HG03064 (cell line): ENCODE measurements at regions not wholly inside any gene's neighbourhood (a gene's known extent, or its start where the extent isn't known, plus 50 kb on each side); places are given as distances from the start of the nearest gene placed in this dataset.
"Not testable (repeated sequence)": the region's sequence is repeated elsewhere in the genome, so short reads cannot be mapped to it uniquely, and the experiment has no call there.

Experiments
- ATAC-seq: cut with Tn5 transposase; IDR thresholded peaks from one replicate; pipeline ENCODE4 v1.9.1; 2021; ENCODE audit warnings: low read depth; ENCODE audit not compliant: unreplicated experiment

DNA sequence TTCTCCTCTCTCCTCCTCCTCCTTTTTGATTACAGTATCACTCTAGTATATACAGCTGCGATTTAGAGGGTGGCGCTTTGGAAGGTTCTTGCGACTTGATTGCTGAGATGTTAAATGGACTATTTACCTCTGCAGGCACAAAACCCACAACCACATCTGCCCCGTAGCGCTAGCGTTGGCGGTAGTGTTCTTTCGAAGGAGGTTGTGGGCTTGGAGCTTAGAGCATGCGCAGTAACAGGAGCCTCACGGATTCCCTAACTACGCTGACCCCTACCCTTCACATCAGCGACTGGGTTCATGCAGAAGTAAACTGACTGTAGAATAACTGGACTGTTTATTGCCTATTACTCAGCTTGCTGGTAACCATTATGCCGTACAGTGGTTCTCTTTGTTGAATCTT is 58.0 kb downstream of the CGGBP1 start:
- ATAC-seq, result no peak

DNA sequence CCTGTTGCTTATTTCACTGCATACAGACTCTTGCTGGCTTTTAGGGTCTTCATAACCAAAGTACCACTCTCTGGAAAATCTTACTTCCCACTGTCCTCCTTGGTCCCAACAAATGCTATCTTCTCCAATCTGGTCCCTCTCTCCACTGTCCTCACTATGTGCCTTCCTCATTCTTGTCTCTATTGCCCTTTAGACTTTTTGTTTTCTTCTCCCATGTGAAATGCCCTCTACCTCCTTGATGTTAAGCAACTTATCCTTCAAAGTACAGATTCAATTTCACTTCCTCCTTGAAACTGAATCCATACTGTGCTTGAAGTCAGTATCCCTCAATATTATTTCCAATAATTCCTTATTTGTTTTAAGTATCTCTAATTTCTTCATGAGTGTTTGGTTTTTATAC is 60.8 kb downstream of the CGGBP1 start:
- no peak for ATAC-seq

DNA sequence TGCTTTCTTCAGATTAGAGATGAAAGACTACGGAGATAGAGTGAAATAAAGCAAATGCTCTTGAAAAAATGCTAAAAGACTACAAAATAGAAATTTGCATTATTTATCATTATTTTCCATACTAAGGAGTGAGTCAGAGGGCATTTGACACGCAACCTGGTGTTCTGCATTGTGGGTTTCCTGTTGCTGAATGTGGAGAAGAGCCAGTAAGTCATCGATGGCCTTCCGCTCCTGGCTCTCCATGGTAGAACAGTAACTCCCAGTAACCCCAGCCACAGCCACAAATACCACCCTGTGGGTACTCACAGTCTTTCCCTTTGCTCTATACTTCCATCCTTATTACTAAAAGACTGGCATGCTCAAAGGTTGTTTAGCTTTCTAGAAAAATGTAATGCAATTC is 61.5 kb downstream of the CGGBP1 start:
- peak; percentile 80 for ATAC-seq

DNA sequence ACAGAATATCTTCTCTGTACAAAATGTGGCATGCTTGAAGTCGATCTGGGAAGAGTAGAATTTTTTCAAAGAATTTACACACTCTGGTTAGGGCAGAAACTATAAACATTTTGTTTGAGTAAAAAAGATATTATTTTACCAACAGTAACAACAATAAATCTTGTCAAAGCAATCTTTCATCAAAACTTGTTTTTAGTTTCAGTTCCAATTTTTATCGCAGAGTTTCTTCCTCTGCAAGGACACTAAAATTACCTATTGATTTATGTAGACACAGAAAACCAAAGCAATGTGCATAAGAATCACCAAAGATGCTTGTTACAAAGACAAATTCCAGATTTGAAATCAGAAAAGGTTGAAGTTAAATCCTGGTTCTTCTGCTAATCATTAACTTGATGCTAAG is 61.9 kb downstream of the CGGBP1 start:
- peak; percentile 5 for ATAC-seq

DNA sequence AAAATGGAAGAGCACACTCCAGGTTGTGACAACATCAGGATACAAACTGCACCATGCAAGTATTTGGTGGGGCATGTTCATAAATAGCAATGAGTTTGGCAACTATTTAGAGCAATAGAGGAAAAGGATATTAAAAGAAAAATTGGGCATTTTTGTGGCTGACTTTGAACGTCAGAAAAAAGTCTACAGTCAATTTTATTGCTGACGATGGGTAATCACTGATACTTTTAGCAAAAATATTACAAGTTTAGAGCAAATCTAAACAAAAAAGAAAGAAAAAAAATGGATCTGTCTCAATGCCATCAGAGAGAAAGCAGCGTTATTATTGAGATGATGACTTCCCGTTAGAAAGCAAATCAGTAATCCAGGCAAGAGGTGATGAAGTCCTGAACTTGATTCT is 65.2 kb downstream of the CGGBP1 start:
- no peak for ATAC-seq

DNA sequence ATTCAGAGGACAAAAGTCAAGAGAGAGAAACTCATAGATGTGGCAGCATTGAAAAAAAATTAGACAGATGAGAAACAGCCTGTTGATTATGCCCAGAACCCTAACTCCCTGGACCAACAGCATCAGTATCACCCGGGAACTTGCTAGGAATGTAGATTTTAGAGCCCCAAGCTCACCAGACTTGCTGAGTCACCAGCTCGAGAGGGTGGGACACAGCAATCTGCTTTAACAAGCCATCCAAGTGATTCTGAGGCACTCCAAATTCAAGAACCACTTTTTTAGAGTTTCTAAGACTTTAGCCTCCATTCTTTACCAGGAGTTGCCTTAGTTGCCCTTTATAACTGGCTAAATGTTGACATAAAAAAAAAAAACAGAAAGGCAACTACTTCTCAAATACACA is 70.9 kb downstream of the CGGBP1 start:
- ATAC-seq, result no peak

DNA sequence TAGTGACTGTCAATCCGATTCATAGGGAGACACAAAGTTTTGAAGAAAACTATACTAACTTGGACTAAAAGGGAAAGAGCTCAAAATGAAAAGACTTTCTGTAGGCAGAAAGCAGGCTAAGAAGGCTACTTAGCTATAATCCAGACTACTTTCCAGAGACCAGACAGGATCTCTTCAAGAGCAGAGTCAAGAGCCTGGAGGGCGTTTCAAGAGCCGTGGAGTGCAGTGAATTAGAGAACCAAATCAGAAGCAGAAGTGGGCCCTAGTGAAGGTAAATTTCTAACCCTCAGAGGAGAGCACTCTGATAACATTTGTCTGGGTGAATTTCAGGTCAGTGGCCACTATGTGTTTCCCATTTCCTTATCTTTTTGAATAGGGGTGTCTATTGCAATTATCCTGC is 76.4 kb downstream of the CGGBP1 start:
- ATAC-seq, result no peak

DNA sequence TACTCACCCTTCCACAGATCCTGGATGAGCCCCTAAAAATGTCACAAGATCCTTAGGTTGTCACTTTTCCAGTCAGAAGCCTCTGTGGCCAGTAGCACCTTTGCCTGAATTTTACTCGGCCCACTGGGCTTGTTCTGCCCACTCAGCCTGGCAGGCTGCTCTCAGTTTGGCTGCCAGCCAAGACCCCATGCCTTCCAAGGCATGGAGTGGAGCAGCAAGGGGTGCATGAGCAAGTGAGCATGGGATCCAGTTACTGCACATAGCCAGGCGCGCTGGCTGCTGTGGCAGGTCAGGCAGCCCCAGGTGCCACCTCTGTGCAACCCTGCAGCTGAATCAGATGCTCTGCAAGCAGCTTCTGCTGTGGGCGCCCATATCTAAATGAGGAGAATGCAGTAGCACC is 79.3 kb downstream of the CGGBP1 start:
- no peak for ATAC-seq

DNA sequence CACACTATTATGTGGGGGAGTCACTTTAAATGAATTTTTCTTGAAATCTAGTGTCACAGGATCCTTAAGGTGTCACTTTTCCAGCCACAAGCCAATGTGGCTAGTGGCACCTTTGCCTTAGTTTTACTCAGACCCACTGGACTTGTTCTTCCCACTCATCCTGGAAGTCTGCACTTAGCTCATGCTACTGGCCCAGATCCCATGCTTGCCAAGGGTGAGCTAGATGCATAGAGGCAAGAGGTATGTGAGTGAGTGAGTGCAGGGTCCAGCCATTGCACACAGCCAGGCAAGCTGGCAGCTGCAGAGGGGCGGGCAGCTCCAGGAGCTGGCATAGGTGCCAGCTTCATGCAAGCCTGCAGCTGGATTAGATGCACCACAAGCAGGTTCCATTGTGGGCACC is 81.0 kb downstream of the CGGBP1 start:
- ATAC-seq, result no peak

DNA sequence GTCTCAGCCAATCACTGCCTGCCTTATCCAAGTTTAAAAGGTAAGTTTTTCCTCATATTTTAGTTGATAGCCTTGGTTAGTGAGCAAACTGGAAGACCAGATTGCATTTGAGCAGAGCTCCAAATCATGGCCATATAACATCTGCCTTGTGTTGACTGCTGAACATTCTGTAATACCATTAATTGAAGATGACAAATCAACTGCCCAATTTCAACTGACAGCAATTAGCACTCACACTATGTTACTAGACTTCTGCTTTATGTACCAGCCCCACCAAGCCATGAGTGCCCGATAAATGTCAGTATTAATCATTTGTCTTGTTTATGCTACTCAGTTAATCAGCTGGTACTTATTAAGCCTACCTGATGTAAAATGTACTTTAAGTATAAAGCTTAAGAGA is 83.1 kb downstream of the CGGBP1 start:
- ATAC-seq, result no peak

DNA sequence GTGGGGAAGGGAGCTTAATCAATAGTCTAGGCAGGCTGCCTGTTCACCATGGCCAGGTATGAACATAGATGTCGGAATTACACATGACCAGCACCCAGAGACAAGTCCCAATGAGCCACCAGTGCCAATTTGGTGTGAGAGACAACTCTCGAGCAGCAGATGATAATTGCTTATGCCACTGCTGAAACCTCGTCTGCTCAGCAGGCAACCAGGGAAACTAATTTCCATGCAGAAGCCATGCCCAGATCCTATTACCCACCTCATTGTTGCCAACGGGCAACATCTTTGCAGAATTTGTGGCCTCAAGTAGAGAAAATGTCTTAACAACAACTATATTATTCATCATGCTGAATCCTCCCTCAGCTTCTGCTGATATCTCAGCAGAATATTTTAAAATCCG is 84.9 kb downstream of the CGGBP1 start:
- no peak for ATAC-seq

DNA sequence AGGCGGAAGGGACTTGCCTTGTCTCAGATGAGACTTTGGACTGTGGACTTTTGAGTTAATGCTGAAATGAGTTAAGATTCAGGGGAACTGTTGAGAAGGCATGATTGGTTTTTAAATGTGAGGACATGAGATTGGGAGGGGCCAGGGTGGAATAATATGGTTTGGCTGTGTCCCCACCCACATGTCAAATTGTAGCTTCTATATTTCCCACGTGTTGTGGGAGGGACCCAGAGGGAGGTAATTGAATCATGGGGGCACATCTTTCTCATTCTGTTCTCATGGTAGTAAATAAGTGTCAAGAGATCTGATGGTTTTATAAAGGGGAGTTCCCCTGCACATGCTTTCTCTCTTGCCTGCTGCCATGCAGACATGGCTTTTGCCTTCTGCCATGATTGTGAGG is 89.2 kb downstream of the CGGBP1 start:
- ATAC-seq, result no peak

DNA sequence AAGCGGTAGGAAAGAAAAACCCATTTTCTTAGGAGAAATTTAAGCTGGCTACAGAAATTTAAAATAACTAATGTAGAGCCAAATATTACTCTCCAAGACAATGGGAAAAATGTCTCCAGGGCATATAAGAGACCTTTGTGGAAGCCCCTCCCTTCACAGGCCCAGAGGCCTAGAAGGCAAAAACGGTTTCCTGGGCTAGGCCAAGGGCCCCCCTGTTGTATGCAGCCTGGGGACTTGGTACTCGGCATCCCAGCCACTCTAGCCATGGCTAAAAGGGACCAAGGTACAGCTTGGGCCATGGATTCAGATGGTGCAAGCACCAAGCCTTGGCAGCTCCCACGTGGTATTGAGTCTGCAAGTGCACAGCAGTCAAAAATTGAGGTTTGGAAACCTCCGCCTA is 90.1 kb downstream of the CGGBP1 start:
- no peak for ATAC-seq

DNA sequence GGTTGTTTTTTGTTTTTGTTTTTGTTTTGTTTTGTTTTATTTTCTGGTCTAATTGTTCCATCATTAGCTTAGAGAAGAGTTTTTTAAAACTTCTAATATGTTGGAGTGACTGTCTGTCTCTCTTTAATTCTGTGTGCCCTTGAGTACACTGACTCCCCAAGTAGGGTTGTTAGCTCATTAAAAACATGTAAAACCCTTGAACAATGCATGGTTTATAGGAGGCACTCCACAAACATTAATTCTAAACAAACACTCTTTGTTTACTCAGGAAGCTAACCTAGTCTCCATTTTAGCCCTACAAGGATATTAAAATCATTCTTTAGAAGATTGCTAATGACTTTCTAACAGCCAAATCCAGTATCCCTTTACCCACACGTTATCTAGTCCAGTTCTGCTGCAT is 100.5 kb downstream of the CGGBP1 start:
- ATAC-seq, result no peak

DNA sequence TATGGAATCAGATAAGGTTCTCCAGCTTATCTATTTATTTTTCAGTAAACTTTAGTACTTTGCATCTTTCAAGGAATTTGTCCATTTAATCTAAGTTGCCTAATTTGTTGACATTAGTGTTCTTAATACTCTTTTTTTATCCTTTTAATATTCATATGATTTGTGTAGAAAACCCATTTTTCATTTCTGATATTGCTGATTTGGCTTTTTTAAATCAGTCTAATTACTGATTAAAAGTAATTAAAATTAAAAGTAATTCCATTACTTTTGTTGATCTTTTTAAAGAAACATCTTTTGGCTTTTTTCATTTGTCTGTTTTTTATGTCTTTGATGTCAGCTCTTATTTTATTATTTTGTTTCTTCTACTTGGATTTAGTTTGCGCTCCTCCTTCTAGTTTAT is 101.2 kb downstream of the CGGBP1 start:
- no peak for ATAC-seq

DNA sequence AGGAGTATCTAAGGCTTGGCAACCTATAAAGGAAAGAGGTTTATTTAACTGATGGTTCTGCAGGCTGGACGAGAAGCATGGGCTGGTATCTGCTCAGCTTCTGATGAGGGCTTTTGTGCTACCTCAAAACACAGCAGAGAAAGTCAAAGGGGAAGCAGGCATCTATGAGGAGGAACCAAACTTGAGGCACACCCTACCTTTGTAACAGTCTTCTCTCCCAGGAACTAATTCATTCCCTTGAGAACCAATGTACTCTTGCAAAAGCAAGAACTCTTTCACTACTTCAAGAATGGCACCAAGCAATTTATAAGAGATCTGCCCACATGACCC is 109.0 kb downstream of the CGGBP1 start:
- ATAC-seq, result peak; percentile 63

DNA sequence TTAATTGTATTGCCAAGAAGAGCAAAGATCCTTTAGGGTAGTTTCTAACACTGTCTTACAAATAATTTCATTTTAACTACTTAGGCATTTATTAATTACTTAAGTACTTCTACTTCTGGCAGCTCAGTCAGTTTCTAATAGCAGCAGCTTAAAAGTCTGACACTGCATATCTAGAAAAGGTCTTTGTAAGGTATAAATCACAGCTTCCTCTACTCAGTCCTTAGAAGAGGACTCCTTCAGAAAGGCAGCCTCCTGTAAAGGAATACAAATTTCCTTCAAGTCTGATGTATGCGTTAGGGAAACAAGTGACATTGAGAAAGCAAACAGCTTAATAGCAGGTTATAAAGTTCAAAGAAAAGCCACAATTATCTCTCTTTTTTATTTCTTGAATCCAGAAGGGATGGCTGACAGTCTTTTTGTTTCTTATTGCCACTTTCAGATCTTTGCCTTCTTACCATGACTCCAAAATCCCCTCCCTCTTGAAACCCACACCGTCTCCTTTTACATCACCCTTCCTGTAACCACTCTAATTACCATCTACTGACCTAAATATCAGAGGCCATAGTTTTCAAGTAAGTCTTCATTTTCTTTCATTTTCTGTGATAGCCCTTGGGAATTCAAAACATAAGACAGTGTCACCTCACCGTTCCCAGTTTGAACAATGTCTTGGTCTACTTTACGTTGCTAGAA is 109.5 kb downstream of the CGGBP1 start:
- ATAC-seq, result peak; percentile 92

DNA sequence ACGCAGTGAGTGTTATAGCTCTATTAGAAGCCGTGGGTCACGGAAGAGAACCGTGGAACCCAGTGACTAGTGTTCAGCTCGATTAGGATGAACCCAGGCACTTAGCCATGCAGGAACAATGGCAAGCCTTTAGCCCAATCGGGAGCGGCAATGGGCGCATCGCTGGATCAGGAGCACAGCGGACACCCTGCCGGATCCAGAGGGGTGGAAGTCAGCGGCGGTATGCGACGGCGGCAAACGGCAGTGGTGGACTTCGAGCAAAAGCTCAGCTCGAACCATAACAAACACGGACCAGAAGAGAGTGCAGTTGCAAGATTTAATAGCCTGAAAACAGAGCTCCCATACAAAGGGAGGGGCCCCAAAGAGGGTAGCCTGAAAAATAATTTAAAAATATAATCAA is 112.8 kb downstream of the CGGBP1 start:
- not testable (repeated sequence) for ATAC-seq

DNA sequence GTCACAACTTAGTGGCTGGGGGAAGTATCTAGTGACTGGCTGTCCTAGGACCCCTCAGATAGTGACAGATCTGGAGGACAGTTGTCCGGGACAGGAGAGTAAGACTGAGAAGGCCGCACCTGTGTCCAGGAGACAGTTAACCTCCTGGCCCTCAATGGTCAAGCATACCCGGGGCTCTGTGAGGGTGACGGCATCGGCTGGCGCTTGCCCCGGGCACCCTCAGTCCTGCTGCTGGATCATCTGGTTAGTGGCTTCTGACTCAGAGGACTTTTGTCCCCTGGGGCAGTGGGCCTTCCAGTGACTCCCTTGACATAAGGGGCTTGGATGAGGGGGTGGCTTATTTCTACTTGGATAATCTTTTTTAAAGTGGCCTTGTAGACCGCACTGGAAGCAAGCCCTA is 116.5 kb downstream of the CGGBP1 start:
- not testable (repeated sequence) for ATAC-seq

DNA sequence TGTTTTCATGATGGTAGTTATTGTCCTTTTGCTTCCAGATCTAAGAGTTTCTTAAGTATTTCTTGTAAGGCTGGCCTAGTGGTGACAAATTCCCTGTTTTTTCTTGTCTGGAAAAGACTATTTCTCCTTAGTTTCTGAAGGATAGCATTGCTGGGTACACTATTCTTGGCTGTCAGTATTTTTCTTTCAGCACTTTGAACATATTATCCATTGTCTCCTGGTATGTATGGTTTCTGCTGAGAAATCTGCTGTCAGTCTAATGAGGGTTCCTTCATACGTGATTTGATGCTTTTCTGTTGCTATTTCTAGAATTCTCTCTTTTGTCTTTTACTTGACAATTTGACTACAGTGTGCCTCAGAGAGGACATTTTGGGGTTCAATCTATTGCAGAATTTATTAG is 134.3 kb downstream of the CGGBP1 start:
- ATAC-seq, result no peak

DNA sequence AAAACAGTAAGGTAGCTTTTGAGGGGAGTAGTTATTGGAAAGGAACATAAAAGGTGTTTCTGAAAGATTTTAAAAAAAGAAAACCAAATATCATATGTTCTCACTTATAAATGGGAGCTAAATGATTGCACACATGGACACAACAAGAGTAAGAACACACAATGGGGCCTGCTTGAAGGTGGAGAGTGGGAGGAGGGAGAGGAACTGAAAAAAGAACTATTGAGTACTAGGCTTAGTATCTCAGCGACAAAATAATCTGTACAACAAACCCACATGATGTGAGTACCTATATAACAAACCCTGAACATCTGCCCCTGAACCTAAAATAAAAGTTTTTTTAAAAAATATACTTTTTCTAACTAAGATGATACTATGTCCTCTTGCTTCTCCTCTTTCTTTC is 138.3 kb downstream of the CGGBP1 start:
- no peak for ATAC-seq

DNA sequence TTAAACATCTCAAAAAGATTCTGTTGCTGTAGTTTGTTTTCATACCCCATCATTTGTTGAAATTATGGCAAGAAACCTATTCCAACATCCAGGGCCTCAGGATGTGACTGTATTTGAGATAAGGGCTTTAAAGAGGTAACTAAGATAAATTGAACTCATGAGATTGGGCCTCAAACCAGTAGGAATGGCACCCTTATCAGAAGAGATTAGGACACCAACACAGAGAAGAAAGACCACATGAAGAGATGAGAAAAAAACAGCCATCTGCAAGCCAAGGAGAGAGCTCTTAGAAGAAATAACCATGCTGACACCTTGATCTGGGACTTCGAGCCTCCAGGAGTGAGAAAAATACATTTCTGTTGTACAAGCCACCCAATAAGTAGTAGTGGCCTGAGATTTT is 157.7 kb downstream of the CGGBP1 start:
- no peak for ATAC-seq

DNA sequence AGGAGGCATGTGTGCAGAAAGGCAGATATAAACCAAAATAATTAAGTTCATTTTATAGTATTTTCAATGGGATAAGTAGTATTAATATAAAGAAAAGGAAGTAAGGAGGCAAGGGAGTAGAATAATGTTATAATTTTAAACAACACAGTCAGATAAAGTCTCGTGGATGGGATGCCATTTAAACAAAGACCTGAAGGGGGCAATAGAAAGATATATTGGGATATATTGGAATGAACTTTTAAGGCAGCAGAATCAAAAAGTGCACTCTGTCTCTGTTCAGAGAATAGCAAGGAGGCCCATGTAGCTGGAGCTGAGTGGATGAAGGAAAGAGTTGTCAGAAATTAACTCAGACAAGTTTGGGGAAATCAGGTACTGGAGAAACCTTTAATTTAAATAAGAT is 158.7 kb downstream of the CGGBP1 start:
- ATAC-seq, result no peak
